Islet precursor cell (in vitro differentiated cells): ENCODE measurements at regions not wholly inside any gene's neighbourhood (a gene's known extent, or its start where the extent isn't known, plus 50 kb on each side); places are given as distances from the start of the nearest gene placed in this dataset.
"Not testable (repeated sequence)": the region's sequence is repeated elsewhere in the genome, so short reads cannot be mapped to it uniquely, and the experiment has no call there.

Experiments
- DNase-seq: peaks from one replicate; pipeline ENCODE4 v3.0.0-alpha.2; 2018

DNA sequence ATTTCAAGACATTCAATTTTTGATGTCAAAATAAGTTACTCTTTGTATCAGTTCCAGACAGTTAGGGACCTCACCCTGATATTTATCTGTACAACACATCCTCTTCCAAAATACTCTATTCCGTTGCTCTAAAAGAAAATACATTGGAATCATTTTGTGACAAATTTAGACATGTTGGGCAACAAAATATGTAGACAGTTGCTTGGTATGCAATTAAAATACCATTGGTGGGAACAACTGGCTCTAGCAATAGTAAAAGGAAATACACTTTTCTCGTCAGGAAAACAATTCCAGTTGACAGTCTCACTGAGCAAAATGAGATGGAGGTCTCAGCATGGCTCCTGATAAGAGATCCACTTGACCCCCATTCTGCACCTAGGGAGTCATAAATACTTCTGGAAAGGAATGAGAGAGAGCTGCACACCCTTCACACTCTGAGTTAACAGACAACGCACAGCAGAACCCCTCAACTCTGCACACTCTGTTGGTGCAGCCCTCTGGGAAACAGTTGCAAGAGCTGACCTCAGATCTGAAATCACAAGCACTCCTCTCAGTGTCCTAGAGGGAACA is 171.3 kb upstream of the NT5E start:
- DNase-seq, result no peak

DNA sequence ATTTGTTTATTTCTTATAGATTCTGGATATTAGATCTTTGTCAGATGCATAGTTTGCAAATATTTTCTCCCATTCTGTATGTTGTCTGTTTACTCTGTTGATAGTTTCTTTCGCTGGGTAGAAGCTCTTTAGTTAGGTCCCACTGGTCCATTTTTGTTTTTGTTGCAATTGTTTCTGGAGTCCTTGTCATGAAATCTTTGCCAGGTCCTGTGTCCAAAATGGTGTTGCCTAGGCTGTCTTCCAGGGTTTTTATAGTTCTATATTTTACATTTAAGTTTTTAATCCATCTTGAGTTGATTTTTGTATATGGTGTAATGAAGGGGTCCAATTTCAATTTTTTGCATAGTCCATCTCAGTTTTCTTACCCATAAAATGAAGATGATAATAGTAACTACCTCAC is 173.9 kb upstream of the NT5E start:
- DNase-seq, result not testable (repeated sequence)

DNA sequence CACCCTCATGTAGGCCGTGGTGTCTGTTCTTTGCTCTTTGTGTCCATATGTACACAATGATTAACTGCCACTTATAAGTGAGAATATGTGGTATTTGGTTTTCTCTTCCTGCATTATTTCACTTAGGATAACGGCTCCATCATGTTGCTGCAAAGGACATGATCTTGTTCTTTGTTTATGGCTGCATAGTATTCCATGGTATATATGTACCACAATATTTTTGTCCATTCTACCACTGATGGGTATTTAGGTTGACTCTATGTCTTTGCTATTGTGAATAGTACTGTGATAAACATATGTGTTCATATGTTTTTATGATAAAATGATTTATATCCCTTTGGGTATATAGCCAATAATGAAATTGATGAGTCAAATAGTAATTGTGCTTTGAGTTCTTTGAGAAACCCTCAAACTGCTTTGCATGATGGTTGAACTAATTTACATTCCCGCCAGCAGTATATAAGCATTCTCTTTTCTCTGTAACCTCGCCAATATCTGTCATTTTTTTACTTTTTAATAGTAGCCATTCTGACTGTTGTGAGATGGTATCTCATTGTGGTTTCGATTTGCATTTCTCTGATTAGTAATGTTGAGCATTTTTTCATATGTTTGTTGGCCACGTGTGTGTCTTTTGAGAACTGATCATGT is 174.4 kb upstream of the NT5E start:
- no peak for DNase-seq

- no peak for DNase-seq
Measured at GRCh38 chr6:85273870-85274269, 176.0 kb upstream of the NT5E start.

DNA sequence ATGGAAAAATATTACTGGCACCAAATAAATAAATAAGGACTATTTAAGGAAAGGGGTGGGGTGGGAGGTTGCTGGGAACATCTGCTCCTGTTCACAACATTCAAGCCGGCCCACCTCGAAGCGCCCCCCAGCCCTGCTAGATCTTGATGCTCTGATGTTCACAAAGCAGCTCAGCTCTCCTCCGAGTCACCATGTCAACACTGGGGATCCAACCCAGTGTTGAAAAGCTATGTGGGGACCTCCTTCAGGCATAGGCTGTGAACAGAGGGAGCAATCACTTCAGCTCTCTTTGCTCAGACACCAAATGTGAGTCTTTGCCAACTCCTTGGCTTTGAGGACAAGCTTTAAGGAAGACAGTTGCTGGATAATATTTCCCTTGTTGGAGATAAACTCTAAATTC is 176.8 kb upstream of the NT5E start:
- DNase-seq, result no peak

DNA sequence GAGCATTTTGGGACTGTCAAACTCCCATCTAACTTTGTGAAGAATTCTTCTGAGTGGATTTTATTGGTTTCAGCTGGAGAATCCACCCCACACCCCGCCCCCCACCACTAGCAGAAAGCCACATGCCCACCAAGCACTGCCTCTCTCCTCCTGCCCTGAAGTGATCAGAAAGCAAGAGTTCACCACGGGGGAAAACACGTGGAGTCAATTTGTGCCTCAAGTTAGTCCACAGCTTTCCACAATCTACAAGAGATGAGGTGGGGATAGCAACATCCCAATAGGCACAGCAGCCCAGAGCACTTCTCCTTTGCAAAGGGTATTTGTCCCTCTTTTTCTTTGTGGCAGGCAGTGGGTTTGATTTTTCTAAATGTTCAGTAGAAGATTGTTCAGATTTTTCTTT is 177.3 kb upstream of the NT5E start:
- no peak for DNase-seq

DNA sequence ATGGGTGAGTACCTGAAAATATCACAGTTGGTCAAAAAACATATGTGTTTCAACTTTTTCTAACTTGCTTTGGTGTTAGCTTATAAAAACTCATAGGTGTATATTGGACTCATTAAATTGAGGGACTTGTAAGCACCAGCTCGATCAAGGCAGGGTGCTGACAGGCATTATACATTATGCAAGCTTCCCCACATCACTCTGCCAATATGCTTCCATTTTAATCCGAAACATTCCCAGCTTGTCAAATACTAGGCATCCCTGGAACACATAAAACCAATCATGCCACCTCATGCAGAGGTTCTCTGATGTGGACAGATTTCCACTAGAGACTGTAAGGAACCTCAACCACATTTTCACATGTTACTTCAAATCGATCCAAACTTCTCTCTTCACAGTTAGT is 187.3 kb upstream of the NT5E start:
- no peak for DNase-seq

- DNase-seq, result no peak
Measured at GRCh38 chr6:85261271-85261670, 188.6 kb upstream of the NT5E start.

GRCh38 chr6:85255661-85256060 is 194.2 kb upstream of the NT5E start:
- DNase-seq, result no peak

GRCh38 chr6:85252552-85252951 is 197.3 kb upstream of the NT5E start:
- DNase-seq, result no peak

DNA sequence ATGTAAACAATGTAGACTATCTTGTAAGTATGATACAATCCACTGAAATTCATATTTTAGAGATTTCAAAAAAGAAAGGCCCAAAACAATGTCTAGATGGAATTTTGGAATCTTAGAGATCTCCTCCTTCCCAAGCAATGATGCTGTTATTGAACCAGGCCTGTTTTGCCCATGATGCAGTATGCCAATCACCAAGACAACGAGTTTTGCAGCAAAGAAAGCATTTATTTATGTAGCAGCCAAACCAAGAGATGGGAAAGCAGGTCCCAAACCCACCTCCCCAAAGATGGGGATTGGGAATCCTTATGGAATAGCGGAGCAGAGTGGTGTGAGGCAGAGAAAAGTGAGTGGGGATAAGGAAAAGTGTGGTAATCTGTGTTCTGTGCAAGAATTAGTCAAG is 197.8 kb upstream of the NT5E start:
- DNase-seq, result no peak

GRCh38 chr6:85251300-85251699 is 198.6 kb upstream of the NT5E start:
- no peak for DNase-seq

DNA sequence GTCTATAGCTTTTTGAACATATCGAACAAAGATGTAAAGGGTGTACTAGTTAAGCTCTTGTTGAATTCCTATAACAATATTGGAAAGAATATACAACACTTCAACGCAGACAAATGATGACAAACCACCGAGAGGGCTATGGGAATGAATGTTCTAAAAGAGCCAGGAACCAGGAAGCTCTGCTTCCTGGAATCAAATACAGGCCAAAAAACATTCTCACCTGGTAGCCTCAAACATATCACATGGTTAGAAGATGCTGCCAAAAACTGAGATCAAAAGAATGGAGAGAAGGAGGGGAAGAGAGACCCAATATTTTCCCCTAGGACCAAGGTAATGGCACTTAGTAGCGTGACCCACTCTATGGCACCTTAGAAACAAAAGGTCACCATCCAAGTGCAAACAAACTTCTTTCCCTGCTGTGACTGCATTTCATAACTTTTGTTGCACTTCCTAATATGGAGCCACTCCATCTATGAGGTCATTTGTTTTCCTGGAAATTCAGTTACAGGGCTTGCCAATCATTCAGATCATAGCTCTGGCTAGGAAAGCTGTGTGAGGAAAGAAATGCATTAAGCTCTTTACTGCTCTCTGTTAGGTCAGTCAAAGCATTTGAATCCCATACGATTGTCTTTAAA is 199.2 kb upstream of the NT5E start:
- DNase-seq, result no peak

DNA sequence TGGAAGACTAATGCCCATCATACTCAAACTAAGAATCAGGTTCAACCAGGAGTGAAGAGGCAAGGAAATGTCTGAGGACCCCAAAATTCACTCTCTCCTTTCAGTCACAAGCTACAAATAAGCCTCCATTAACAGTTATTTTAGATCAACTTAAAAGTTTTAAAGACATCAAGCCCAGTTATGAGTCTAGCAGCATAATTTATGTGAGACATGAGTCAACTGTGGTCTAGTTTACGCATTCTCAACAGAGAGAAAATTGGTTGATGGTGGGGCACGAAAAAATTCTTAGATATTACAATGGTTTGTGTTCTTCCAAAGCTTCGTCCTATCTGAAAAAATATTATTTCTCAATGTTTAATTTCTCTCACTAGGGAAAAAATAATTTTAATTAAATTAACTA is 204.9 kb upstream of the NT5E start:
- DNase-seq, result no peak

DNA sequence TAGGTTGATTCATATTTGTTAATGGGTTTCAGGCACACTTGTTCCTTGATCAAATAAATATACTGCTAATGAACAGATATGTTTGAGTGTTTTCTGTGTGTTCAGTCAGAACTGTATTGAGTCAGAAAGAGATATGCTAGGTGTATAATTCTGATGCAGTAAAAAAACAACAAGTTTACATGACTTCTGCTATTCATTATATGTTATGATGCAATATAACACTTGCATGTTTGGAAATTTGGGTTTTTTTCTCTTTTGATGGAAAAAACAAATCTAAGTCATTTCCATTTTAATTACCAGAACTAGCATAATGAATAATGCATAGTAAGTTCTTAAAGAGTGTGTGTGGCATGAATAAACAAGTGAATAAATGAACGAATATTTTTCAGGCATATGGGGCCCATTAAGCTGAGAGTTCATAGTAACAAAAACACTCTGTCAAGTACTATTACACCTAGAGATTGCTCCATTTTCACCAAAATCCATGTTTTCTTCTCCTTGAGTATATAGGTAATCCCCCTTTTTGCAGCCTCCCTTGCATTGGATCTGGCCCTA is 208.3 kb upstream of the NT5E start:
- DNase-seq, result no peak

GRCh38 chr6:85240787-85241385 is 209.0 kb upstream of the NT5E start:
- no peak for DNase-seq

DNA sequence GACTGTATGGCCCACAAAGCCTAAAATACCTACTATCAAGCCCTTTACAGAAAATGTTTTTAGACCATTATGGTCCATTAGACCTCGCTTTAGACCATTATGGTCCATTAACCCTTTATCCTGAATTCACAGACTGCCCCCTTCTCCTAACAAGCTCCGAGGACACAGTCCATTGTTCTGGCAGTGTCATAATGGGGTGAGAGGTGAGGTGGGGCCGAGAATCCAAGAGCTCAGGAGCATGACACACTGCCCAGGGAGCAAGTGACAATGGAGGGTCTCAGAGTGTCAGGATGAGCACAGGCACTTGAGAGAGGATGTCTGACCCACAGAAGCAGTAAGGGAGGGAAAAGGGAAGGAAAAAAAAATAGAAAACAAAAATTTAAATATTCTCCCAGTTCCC is 212.4 kb upstream of the NT5E start:
- DNase-seq, result peak; percentile 58

GRCh38 chr6:85236636-85237035 is 213.2 kb upstream of the NT5E start:
- no peak for DNase-seq

DNA sequence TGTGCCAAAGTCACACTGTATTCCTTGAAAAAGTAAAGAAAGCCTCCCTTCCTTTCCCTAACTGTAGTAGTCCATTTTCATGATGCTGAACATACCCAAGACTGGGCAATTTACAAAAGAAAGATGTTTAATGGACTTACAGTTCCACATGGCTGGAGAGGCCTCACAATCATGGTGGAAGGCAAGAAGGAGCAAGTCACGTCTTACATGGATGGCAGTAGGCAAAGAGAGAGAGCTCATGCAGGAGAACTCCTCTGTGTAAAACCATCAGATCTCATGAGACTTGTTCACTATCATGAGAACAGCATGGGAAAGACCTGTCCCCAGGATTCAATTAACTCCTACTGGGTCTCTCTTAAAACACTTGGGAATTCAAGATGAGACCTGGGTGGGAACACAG is 222.5 kb upstream of the NT5E start:
- DNase-seq, result not testable (repeated sequence)

GRCh38 chr6:85212794-85213193 is 237.1 kb upstream of the NT5E start:
- DNase-seq, result not testable (repeated sequence)

GRCh38 chr6:85195243-85195642 is 254.6 kb upstream of the NT5E start:
- no peak for DNase-seq

DNA sequence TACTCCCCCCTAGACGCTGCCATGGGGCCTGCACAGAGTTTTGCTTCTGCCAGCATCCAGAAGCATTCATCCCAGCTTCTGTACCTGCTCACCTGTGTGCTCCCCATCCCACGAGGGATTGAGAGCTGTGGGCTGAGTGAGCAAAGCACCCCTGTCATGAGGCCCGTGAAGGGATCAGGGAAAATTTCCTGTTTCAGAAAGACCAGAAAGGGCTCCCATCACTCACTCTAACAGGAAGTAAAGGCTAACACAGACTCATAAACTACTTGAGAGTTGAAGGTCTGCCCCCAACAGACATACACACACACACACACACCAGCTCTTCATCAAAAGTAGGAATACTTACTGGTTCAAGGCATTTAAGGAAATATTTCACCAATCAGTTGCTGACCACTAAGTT is 256.5 kb upstream of the NT5E start:
- no peak for DNase-seq

GRCh38 chr6:85192596-85192995 is 257.3 kb upstream of the NT5E start:
- DNase-seq, result no peak

DNA sequence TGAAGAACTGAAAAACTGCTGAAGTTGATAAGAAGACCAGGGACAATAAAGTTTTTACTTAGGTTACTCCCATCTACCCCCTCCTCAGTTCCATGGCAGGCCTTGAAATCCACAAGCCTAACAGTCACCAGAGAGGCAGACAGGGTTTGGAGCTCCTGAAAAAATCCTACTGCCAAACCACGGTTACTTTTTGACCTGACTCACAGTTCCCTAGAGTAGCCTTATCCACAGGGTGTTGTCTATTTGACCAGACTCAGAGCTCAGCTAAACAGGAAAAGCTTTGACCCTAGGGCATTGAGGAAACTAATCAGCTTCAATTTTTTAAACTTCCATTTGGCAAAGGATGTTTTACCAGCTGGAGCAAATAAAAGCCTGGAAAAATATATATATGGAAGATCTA is 257.7 kb upstream of the NT5E start:
- DNase-seq, result no peak
